ENCODE measurements at regions not wholly inside any gene's neighbourhood (a gene's known extent, or its start where the extent isn't known, plus 50 kb on each side); places are given as distances from the start of the nearest gene placed in this dataset.

DNA sequence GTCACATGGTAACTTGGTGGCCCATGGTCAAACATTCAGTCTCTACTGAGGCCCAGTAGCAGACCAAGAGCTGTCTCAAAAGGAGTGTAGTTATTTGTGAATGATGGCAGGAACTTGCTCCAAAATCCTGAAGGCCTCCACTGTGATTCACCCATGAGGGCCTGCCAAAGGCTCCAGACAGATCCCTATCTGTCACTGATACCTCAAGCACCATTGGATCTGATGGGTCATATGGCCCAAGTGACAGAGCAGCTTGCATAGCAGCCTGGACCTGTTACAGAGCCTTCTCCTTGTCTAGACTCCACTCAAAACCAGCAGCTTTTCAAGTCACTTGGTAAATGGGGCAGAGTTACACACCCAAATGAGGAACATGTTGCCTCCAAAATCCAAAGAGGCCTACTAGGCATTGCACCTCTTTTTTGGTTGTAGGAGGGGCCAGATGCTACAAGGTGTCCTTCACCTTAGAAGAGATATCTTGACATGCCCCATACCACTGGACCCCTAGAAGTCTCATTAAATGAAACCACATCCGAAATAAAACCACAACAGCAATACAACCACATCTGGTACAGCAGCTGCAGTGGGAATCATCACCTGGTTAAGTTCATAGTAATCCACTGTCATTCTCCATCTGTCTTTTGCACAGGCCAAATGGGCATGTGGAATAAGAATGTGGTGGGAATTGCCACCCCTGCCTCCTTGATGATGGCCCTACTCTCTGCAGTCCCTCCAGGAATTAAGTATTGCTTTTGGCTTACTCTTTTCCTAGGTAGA is 150.4 kb upstream of the MAX start:
- H3K27me3 ChIP-seq = no peaks in the 10 kb centered on the region
- H3K9me3 ChIP-seq = no peaks in the 10 kb centered on the region
- H3K27ac ChIP-seq = no peak overlapping the region
- H3K36me3 ChIP-seq = no peaks in the 10 kb centered on the region
- no peak for TF ChIP-seq POLR2AphosphoS5 (IDR thresholded peaks at IDR 0.05)
- no peak for TF ChIP-seq EP300 (IDR thresholded peaks at IDR 0.05)
- TF ChIP-seq, protein P1, sequence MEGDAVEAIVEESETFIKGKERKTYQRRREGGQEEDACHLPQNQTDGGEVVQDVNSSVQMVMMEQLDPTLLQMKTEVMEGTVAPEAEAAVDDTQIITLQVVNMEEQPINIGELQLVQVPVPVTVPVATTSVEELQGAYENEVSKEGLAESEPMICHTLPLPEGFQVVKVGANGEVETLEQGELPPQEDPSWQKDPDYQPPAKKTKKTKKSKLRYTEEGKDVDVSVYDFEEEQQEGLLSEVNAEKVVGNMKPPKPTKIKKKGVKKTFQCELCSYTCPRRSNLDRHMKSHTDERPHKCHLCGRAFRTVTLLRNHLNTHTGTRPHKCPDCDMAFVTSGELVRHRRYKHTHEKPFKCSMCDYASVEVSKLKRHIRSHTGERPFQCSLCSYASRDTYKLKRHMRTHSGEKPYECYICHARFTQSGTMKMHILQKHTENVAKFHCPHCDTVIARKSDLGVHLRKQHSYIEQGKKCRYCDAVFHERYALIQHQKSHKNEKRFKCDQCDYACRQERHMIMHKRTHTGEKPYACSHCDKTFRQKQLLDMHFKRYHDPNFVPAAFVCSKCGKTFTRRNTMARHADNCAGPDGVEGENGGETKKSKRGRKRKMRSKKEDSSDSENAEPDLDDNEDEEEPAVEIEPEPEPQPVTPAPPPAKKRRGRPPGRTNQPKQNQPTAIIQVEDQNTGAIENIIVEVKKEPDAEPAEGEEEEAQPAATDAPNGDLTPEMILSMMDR (IDR thresholded peaks at IDR 0.05) = no peak
- no peak for TF ChIP-seq POLR2A (IDR thresholded peaks at IDR 0.05)
- DNase-seq = no peak
- WGBS, 5 donors = 0 to 96% (median 93%) methylated on average over 1 of the region's 1 CpG
- H3K4me1 ChIP-seq = peaks cover 36 to 60% (median 46%) of the 10 kb centered on the region in 4 donors
- intact Hi-C loops (cut with DNase I; ENCODE audit: low total_unique reads) = no loop called here
- H3K4me3 ChIP-seq = no peak overlapping the region

DNA sequence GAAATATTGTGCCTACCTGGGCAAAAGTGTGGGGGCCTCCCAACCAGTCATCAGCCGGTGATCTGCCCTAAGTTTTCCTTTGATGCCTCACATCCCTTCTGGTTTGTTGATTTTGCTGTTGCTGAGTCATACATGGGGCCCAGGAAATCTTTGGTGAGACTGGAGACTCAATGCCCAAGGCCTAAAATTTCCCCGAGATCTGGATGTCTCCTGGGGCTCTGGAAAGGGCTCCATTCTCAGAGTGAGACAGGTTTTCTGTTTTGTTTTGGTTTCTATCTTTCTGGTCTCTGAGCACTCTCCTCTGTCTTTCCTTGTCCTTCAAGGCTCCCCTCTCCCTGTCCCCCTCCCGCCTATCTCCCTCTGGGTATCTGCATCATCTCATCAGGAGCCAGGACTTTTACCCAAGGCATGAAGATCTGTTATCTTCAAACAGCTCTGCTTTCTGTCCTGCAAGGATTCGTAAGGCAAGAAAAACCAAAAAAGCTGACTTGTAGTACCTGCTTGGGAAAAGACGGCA is 152.8 kb upstream of the MAX start:
- intact Hi-C loops (cut with DNase I; ENCODE audit: low total_unique reads) = no loop called here
- peaks cover 0 to 6% (median 0%) of the 10 kb centered on the region in 4 donors for H3K9me3 ChIP-seq
- H3K27ac ChIP-seq = peak overlapping the region; percentile 57 to 78 (median 71)
- peaks cover 39 to 56% (median 49%) of the 10 kb centered on the region in 4 donors for H3K4me1 ChIP-seq
- H3K4me3 ChIP-seq = no peak overlapping the region
- WGBS, 5 donors = 35 to 54% (median 49%) methylated on average over 5 of the region's 5 CpGs
- no peaks in the 10 kb centered on the region for H3K36me3 ChIP-seq
- peak in 1 of 2 donors; percentile 59 for DNase-seq
- no peak for TF ChIP-seq POLR2AphosphoS5 (IDR thresholded peaks at IDR 0.05)
- TF ChIP-seq POLR2A (IDR thresholded peaks at IDR 0.05) = no peak
- no peak for TF ChIP-seq EP300 (IDR thresholded peaks at IDR 0.05)
- TF ChIP-seq, protein P1 (IDR thresholded peaks at IDR 0.05) = no peak
- H3K27me3 ChIP-seq = no peaks in the 10 kb centered on the region

DNA sequence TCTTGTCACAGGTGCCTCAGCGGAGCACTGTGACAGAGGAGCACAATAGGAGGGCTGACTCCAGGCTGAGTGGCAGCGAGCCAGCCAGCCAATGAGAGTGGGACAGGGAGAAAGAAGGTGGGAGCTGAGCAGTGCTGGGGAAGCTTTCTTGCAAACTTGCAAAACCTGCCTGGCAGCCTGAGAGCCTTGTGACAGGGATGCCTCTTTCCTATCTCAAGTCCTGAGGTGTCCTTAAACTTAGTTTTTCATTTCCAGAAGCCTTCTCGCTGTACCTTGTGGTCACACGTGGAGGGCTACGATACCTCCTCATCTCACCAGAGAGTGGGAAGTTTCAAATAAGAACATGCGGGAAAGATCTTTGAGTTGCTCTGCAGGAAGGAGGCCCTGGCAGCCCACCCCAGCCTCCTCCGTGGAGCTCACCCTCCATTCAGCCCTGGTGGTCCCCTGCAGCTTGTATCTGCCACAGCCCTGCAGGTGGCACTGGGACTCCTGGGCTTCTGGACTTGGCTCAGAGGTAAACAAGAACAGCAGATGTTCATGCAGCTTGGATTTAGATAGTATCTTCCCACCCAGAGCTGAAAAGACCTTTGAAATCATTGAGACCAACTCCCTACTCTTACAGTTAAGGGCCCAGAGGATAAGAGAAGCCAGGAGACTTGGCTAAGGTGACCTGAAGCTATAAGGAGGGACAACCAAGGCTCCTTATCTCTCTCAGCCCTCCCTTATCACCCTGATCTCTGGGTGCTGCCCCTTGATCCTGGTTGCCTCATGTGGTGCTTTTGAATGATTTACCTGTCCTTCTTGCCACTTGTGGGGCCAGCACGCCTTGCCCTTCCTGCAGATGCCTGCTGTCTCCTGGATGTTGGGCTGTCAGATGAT is 153.5 kb upstream of the MAX start:
- peaks cover 0 to 6% (median 0%) of the 10 kb centered on the region in 4 donors for H3K9me3 ChIP-seq
- intact Hi-C loops (cut with DNase I; ENCODE audit: low total_unique reads) = no loop called here
- peaks cover 32 to 56% (median 44%) of the 10 kb centered on the region in 4 donors for H3K4me1 ChIP-seq
- DNase-seq = peak; percentile 86 to 93
- H3K27ac ChIP-seq = peak overlapping the region; percentile 57 to 78 (median 71)
- WGBS, 5 donors = 34 to 46% (median 39%) methylated on average over 8 of the region's 8 CpGs
- TF ChIP-seq POLR2AphosphoS5 (IDR thresholded peaks at IDR 0.05) (peak in 1 of 3 donors; percentile 57), POLR2A (IDR thresholded peaks at IDR 0.05) (no peak)
- H3K27me3 ChIP-seq = no peaks in the 10 kb centered on the region
- H3K36me3 ChIP-seq = no peaks in the 10 kb centered on the region
- no peak overlapping the region for H3K4me3 ChIP-seq

DNA sequence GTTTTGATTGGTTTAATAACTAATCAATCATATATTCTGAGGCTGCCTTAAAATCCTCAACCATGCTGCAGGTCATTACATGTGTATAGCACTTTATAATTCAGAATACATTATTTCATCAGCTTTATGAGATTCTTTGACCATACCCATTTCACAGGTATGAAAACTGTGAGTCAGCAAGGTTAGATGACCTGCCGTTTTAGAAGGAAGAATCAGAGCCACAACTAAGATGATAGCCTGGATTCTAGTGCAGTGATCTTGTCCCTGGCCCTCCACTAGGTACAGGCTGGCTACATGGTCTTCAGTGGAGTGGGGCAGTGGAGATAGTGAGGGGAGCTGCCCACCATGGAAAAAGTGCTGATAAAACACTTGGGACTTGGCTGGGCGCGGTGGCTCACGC is 154.4 kb upstream of the MAX start:
- H3K27me3 ChIP-seq = no peaks in the 10 kb centered on the region
- no peak for DNase-seq
- H3K27ac ChIP-seq = peak overlapping the region; percentile 37 to 78 (median 71)
- no peaks in the 10 kb centered on the region for H3K36me3 ChIP-seq
- peaks cover 28 to 55% (median 38%) of the 10 kb centered on the region in 4 donors for H3K4me1 ChIP-seq
- H3K4me3 ChIP-seq = no peak overlapping the region
- WGBS, 5 donors = 87 to 91% (median 90%) methylated on average over 4 of the region's 4 CpGs
- intact Hi-C loops (cut with DNase I; ENCODE audit: low total_unique reads) = no loop called here
- no peak for TF ChIP-seq POLR2A (IDR thresholded peaks at IDR 0.05)
- no peak for TF ChIP-seq EP300 (IDR thresholded peaks at IDR 0.05)
- peaks cover 0 to 6% (median 2%) of the 10 kb centered on the region in 4 donors for H3K9me3 ChIP-seq

DNA sequence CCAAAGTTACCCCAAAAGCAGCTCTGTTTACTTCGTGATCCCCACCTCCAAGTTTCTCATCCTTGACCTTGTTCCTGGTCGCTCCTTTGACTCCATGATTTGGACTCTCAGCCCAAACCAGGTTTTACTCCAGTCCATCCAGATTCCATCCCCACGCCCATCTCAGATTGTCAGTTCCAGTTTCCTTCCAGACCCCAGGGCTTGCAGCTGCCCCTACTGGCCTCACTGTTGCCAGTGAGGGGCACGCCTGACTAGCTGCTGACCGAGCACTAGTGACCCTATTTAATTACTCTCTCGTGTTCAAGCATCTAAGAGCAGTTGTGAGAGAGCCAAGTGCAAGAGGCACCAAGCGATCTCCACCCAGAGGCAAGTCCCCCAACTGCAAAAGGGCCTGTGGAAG is 155.1 kb upstream of the FUT8 start:
- peak overlapping the region; percentile 13 to 78 (median 66) for H3K27ac ChIP-seq
- DNase-seq = no peak

More for the DNA sequence above, 155.1 kb upstream of the FUT8 start:
- no peak overlapping the region for H3K4me3 ChIP-seq
- H3K36me3 ChIP-seq = no peaks in the 10 kb centered on the region
- no peaks in the 10 kb centered on the region for H3K27me3 ChIP-seq
- intact Hi-C loops (cut with DNase I; ENCODE audit: low total_unique reads) = no loop called here
- peaks cover 28 to 55% (median 38%) of the 10 kb centered on the region in 4 donors for H3K4me1 ChIP-seq
- H3K9me3 ChIP-seq = peaks cover 0 to 6% (median 2%) of the 10 kb centered on the region in 4 donors
- TF ChIP-seq POLR2AphosphoS5 (IDR thresholded peaks at IDR 0.05) (no peak), EP300 (IDR thresholded peaks at IDR 0.05) (no peak), POLR2A (IDR thresholded peaks at IDR 0.05) (no peak)
- TF ChIP-seq, protein P1 (IDR thresholded peaks at IDR 0.05) = no peak
- 82 to 86% (median 84%) methylated on average over 7 of the region's 7 CpGs for WGBS, 5 donors
